Heart right ventricle (tissue), 16 donors: ENCODE measurements at regions not wholly inside any gene's neighbourhood (a gene's known extent, or its start where the extent isn't known, plus 50 kb on each side); places are given as distances from the start of the nearest gene placed in this dataset.

Experiments
- ATAC-seq, 8 donors: fragments of 200-7000 bp; cut with Tn5 transposase; one replicate each; pipeline ENCODE4 v1.9.1; 2020; ENCODE audit warnings: mild to moderate bottlenecking in 8 of 8, moderate library complexity in 8 of 8, moderate number of reproducible peaks in 1 of 8
- DNase-seq, 2 donors: peaks; one replicate each; pipeline ENCODE4 v3.0.0-alpha.2; 2020
- H3K27ac ChIP-seq, 10 donors: fragments of 200-600 bp; sonication (generic) in 2 of 10; one replicate each; pipeline versions ENCODE4 v1.5.0 to v1.8.0; 2020 to 2022; ENCODE audit warnings: mild to moderate bottlenecking in 3 of 10
- H3K27me3 ChIP-seq, 7 donors: fragments of 200-600 bp; one replicate each; pipeline ENCODE4 v1.8.0; 2021 to 2022; ENCODE audit warnings: mild to moderate bottlenecking in 2 of 7
- H3K36me3 ChIP-seq, 9 donors: fragments of 200-600 bp; sonication (generic) in 1 of 9; one replicate each; pipeline versions ENCODE4 v1.5.0 to v1.8.0; 2020 to 2022; ENCODE audit warnings: mild to moderate bottlenecking in 2 of 9
- H3K4me1 ChIP-seq, 9 donors: fragments of 200-600 bp; sonication (generic) in 1 of 9; one replicate each; pipeline versions ENCODE4 v1.5.0 to v1.8.0; 2020 to 2022; ENCODE audit warnings: mild to moderate bottlenecking in 4 of 9
- H3K4me3 ChIP-seq, 10 donors: fragments of 200-600 bp; sonication (generic) in 2 of 10; one replicate each; pipeline versions ENCODE4 v1.5.0 to v1.8.0; 2020 to 2022; ENCODE audit warnings: mild to moderate bottlenecking in 7 of 10, moderate library complexity in 2 of 10
- H3K9me3 ChIP-seq, 11 donors: fragments of 200-600 bp in 10 of 11; sonication (generic) in 2 of 11; one replicate each; pipeline versions ENCODE4 v1.5.0 to v1.8.0; 2013 to 2022; ENCODE audit warnings: mild to moderate bottlenecking in 2 of 11, control low read depth in 1 of 11, moderate library complexity in 1 of 11
- WGBS, 2 donors: extraction: QIAGEN DNeasy Blood & Tissue Kit; methylation state at CpG; one replicate each; pipeline ENCODE4 v1.1.7; 2013; ENCODE audit warnings: inconsistent platforms in 1 of 2; 5-methylcytosine and 5-hydroxymethylcytosine counted together
- intact Hi-C, 10 donors: fragments of 100-400 bp; cut with DNase I; formaldehyde crosslinking; loops; one replicate each; pipeline versions ENCODE4 v1.11.1 to v1.14.2; 2022
- TF ChIP-seq, protein P1 (sequence below), 9 donors: fragments of 200-600 bp; sonication (generic) in 2 of 9; IDR thresholded peaks; one replicate each; pipeline versions ENCODE4 v1.5.0 to v1.8.0; 2021 to 2022; ENCODE audit warnings: antibody characterized with exemption in 9 of 9, mild to moderate bottlenecking in 5 of 9, moderate library complexity in 1 of 9
- donor health status: Arrhythmogenic right ventricular cardiomyopathy.
- donor health status: ischemic (EF 13 %, LVEDD 7.1; RV severe dilation, severe dysfunction).
- donor health status: healthy with polysubstance abuse.
- donor health status: DM: no; HTN: yes; CAD: no.
- donor health status: DM: no; HTN: no; CAD: no.
- donor health status: ischemic (EF 25% LVEDD 6.9; RV normal size, moderate dysfunction).
- donor health status: ischemic (EF 25% LVEDD 5.7; RV mildly dilated, moderate dysfunction).
- donor health status: healthy.
- donor health status: DM: yes; HTN: yes; CAD: no.
- donor health status: Ischemic cardiomyopathy.
- donor health status: ischemic (EF 35%, LVEDD 5.7; RV mildly dilated, moderate dysfunction).
- donor health status: nonischemic (EF 11% LVEDD 7.7; RV severe dilation, severe dysfunction).
- donor health status: DM: yes; HTN: yes; CAD: no.
- donor health status: PGD.
- donor health status: ischemic (EF 29% LVEDD 5.4; RV normal size, mild dysfunction).
- donor health status: nonischemic (EF 23%, LVEDD 6.1; RV moderate dilation, normal function).

GRCh38 chr2:145066856-145067548, 547.1 kb upstream of the ZEB2 start:
- Histone ChIP-seq H3K36me3 (no peaks in the 10 kb centered on the region), H3K27me3 (no peaks in the 10 kb centered on the region), H3K9me3 (peaks cover 0 to 12% (median 0%) of the 10 kb centered on the region in 11 donors), H3K4me1 (peaks cover 0 to 37% (median 9%) of the 10 kb centered on the region in 9 donors), H3K4me3 (peak overlapping the region in 3 of 10 donors; percentile 3 to 23 (median 4)), H3K27ac (peak overlapping the region; percentile 7 to 89 (median 75))
- peak in 1 of 2 donors; percentile 10 for DNase-seq
- WGBS, 2 donors = 58 to 69% methylated on average over 3 of the region's 3 CpGs
- ATAC-seq = peak in 7 of 8 donors; percentile 40 to 70 (median 59)
- intact Hi-C loops = no loop called here
- TF ChIP-seq, protein P1, sequence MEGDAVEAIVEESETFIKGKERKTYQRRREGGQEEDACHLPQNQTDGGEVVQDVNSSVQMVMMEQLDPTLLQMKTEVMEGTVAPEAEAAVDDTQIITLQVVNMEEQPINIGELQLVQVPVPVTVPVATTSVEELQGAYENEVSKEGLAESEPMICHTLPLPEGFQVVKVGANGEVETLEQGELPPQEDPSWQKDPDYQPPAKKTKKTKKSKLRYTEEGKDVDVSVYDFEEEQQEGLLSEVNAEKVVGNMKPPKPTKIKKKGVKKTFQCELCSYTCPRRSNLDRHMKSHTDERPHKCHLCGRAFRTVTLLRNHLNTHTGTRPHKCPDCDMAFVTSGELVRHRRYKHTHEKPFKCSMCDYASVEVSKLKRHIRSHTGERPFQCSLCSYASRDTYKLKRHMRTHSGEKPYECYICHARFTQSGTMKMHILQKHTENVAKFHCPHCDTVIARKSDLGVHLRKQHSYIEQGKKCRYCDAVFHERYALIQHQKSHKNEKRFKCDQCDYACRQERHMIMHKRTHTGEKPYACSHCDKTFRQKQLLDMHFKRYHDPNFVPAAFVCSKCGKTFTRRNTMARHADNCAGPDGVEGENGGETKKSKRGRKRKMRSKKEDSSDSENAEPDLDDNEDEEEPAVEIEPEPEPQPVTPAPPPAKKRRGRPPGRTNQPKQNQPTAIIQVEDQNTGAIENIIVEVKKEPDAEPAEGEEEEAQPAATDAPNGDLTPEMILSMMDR (IDR thresholded peaks at IDR 0.05) = no peak

GRCh38 chr2:145066151-145066661, 546.3 kb upstream of the ZEB2 start:
- peaks cover 0 to 12% (median 0%) of the 10 kb centered on the region in 11 donors for H3K9me3 ChIP-seq
- H3K27me3 ChIP-seq = no peaks in the 10 kb centered on the region
- peaks cover 0 to 37% (median 9%) of the 10 kb centered on the region in 9 donors for H3K4me1 ChIP-seq
- DNase-seq (peak in 1 of 2 donors; percentile 27), ATAC-seq (peak; percentile 67 to 82 (median 71))
- 40 to 55% methylated on average over 4 of the region's 4 CpGs for WGBS, 2 donors
- H3K4me3 ChIP-seq = peak overlapping the region in 3 of 10 donors; percentile 3 to 23 (median 4)
- peak overlapping the region; percentile 7 to 89 (median 75) for H3K27ac ChIP-seq
- H3K36me3 ChIP-seq = no peaks in the 10 kb centered on the region
- intact Hi-C loops = no loop called here
- TF ChIP-seq, protein P1 (IDR thresholded peaks at IDR 0.05) = no peak

DNA sequence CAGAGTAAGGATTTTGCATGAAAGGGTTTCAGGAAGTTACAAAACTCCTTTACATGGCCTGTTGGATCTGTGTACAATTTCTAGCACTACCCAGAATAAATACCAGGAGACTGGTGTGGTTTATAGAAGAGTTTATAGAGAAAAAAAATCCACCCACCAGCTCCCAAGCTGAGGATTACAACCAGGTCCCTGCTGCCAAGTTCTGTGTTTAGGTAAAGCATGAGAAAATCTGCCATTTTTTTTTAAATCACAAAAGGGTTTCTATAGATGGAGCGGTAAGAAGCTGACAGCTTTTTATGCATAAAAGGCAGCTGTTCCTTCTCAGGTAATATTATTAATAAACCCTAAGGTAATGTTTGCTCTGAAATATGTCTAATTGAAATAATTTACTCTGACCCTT, 545.4 kb upstream of the ZEB2 start:
- Histone ChIP-seq H3K4me3 (no peak overlapping the region), H3K27me3 (no peaks in the 10 kb centered on the region), H3K36me3 (no peaks in the 10 kb centered on the region), H3K27ac (peak overlapping the region in 8 of 10 donors; percentile 67 to 89 (median 76)), H3K9me3 (peaks cover 0 to 11% (median 0%) of the 10 kb centered on the region in 11 donors), H3K4me1 (peaks cover 0 to 37% (median 9%) of the 10 kb centered on the region in 9 donors)
- intact Hi-C loops = no loop called here
- DNase-seq (no peak), ATAC-seq (peak in 1 of 8 donors; percentile 37)
- TF ChIP-seq, protein P1 (IDR thresholded peaks at IDR 0.05) = no peak
- 82 to 95% methylated on average over 1 of the region's 1 CpG for WGBS, 2 donors

DNA sequence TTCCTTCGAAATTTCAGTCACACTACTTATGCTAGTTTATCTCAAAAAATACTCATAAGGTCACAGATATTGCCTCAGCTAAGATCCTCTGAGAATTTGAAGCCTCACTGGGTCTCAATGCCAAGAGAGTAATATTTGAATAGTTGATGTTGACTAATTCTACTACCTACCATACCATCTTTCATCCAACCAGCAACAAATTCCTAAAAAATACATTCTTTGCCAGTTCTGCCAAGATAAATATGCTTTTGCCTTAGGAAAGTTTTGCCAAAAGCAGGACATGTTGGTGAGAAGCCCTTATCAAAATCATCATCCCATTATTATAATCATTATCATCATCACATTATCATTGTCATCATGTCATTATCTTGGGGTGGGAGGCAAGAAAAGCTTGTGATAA, 544.6 kb upstream of the ZEB2 start:
- peak overlapping the region in 2 of 10 donors; percentile 6 to 78 for H3K27ac ChIP-seq
- H3K36me3 ChIP-seq = no peaks in the 10 kb centered on the region
- DNase-seq (no peak), ATAC-seq (no peak)
- peaks cover 0 to 37% (median 9%) of the 10 kb centered on the region in 9 donors for H3K4me1 ChIP-seq
- 67 to 77% methylated on average over 1 of the region's 1 CpG for WGBS, 2 donors
- no peak overlapping the region for H3K4me3 ChIP-seq
- H3K27me3 ChIP-seq = no peaks in the 10 kb centered on the region
- H3K9me3 ChIP-seq = peaks cover 0 to 3% (median 0%) of the 10 kb centered on the region in 11 donors
- TF ChIP-seq, protein P1 (IDR thresholded peaks at IDR 0.05) = no peak
- intact Hi-C loops = no loop called here
